ENCODE measurements at regions not wholly inside any gene's neighbourhood (a gene's known extent, or its start where the extent isn't known, plus 50 kb on each side); places are given as distances from the start of the nearest gene placed in this dataset.

GRCh38 chr1:199377211-199377610 is 650.3 kb upstream of the NR5A2 start:
- TF ChIP-seq POLR2AphosphoS5 (IDR thresholded peaks at IDR 0.05; ENCODE audit: low read depth, low read length) (no peak), REST (IDR thresholded peaks at IDR 0.05; ENCODE audit: insufficient read depth in 1 of 2, low read depth in 2 of 2, low read length in 2 of 2) (no peak), TAF1 (IDR thresholded peaks at IDR 0.05; ENCODE audit: borderline replicate concordance, insufficient read depth, low read length) (no peak)

Measured in PFSK-1 (cell line).